ENCODE measurements at regions not wholly inside any gene's neighbourhood (a gene's known extent, or its start where the extent isn't known, plus 50 kb on each side); places are given as distances from the start of the nearest gene placed in this dataset.

DNA sequence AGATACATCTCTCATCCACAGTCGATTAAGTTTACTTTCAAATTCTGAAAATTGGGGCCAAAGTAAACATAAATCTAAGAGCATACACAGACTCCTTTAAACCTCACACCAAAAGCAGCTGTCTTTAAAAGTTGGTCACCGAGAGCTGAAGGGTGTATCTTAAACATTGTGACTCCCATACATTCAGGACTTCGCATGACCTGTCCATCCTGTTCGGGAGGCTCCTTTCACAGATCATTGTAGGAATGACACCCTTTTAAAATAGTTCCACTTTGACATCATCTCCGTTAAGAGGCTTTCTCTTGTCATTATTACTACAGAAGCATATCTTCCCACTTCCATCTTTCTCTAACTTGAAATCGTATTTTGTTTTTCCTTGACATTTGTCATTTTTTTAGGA is 440.0 kb downstream of the DNAJB9 start:
- Mint-ChIP-seq H3K27ac (no peak overlapping the region), H3K4me3 (no peak overlapping the region), H3K36me3 (no peaks in the 10 kb centered on the region), H3K4me1 (no peaks in the 10 kb centered on the region), H3K27me3 (ENCODE audit: low read depth in 3 of 3) (no peaks in the 10 kb centered on the region), H3K9me3 (peaks cover 0 to 5% (median 2%) of the 10 kb centered on the region in 7 donors)
- DNase-seq = no peak
- Histone ChIP-seq H3K36me3 (replicated peaks in 1 of 2; ENCODE audit: control insufficient read depth in 1 of 2, insufficient read depth in 2 of 2, low read length in 2 of 2) (no peaks in the 10 kb centered on the region), H3K9ac (ENCODE audit: insufficient read depth, low read length, poor library complexity, severe bottlenecking) (no peak overlapping the region), H4K20me1 (ENCODE audit: insufficient read depth, low read length) (no peaks in the 10 kb centered on the region), H3K4me3 (replicated peaks in 1 of 3; ENCODE audit: low read depth in 2 of 3, low read length in 3 of 3) (no peak overlapping the region), H3K27ac (ENCODE audit: low read depth in 1 of 2, low read length in 2 of 2) (no peak overlapping the region), H3K4me1 (ENCODE audit: control insufficient read depth in 1 of 2, insufficient read depth in 2 of 2, low read length in 2 of 2) (no peaks in the 10 kb centered on the region), H3K4me2 (replicated peaks; ENCODE audit: extremely low read depth, low read length, poor library complexity, severe bottlenecking) (no peak overlapping the region), H3K9me3 (replicated peaks in 1 of 2; ENCODE audit: control insufficient read depth in 1 of 2, insufficient read depth in 1 of 2, low read length in 2 of 2) (no peaks in the 10 kb centered on the region), H2AFZ (ENCODE audit: insufficient read depth, low read depth, low read length, poor library complexity, severe bottlenecking) (no peak overlapping the region), H3K27me3 (ENCODE audit: control insufficient read depth in 2 of 2, insufficient read depth in 2 of 2, low read length in 2 of 2) (no peaks in the 10 kb centered on the region), H3K79me2 (ENCODE audit: insufficient read depth, low read length) (no peaks in the 10 kb centered on the region)
- 100% methylated on average over 4 of the region's 6 CpGs for WGBS (ENCODE audit: insufficient coverage)
- intact Hi-C loops (cut with micrococcal nuclease) = no loop called here
- TF ChIP-seq, protein P1, sequence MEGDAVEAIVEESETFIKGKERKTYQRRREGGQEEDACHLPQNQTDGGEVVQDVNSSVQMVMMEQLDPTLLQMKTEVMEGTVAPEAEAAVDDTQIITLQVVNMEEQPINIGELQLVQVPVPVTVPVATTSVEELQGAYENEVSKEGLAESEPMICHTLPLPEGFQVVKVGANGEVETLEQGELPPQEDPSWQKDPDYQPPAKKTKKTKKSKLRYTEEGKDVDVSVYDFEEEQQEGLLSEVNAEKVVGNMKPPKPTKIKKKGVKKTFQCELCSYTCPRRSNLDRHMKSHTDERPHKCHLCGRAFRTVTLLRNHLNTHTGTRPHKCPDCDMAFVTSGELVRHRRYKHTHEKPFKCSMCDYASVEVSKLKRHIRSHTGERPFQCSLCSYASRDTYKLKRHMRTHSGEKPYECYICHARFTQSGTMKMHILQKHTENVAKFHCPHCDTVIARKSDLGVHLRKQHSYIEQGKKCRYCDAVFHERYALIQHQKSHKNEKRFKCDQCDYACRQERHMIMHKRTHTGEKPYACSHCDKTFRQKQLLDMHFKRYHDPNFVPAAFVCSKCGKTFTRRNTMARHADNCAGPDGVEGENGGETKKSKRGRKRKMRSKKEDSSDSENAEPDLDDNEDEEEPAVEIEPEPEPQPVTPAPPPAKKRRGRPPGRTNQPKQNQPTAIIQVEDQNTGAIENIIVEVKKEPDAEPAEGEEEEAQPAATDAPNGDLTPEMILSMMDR (IDR thresholded peaks at IDR 0.05) = no peak

DNA sequence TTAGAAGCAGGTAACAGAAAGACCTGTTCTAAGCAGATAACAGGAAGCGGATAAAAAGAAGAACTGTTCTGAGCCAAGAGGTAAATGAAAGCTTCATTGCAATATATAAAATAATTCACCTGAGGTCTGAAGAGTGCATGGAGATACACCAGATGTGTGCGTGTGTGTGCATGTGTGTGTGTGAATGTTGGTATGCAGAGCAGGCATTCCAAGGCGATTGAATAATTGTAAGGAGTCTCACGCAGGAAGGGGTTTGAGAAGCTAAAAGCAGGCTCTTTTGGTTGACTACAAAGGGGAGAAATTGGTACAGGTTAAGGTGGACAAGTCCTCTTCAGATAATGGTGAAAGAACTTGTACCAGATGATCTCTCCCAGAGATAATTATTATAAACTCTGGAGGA is 450.6 kb downstream of the DNAJB9 start:
- intact Hi-C loops (cut with micrococcal nuclease) = no loop called here
- TF ChIP-seq, protein P1 (IDR thresholded peaks at IDR 0.05) = no peak

More for the DNA sequence above, 450.6 kb downstream of the DNAJB9 start:
- Mint-ChIP-seq H3K27ac (no peak overlapping the region), H3K4me1 (no peaks in the 10 kb centered on the region), H3K4me3 (no peak overlapping the region), H3K9me3 (peaks cover 0 to 12% (median 5%) of the 10 kb centered on the region in 7 donors), H3K36me3 (no peaks in the 10 kb centered on the region), H3K27me3 (ENCODE audit: low read depth in 3 of 3) (no peaks in the 10 kb centered on the region)
- no peak overlapping the region for H2AFZ ChIP-seq (ENCODE audit: insufficient read depth, low read depth, low read length, poor library complexity, severe bottlenecking)
- 83% methylated on average over 1 of the region's 4 CpGs for WGBS (ENCODE audit: insufficient coverage)
- H3K27me3 ChIP-seq (ENCODE audit: control insufficient read depth in 2 of 2, insufficient read depth in 2 of 2, low read length in 2 of 2) = no peaks in the 10 kb centered on the region
- H3K9me3 ChIP-seq (replicated peaks in 1 of 2; ENCODE audit: control insufficient read depth in 1 of 2, insufficient read depth in 1 of 2, low read length in 2 of 2) = peaks cover 0 to 3% of the 10 kb centered on the region in 2 donors
- no peak overlapping the region for H3K4me3 ChIP-seq (replicated peaks in 1 of 3; ENCODE audit: low read depth in 2 of 3, low read length in 3 of 3)
- no peaks in the 10 kb centered on the region for H3K4me1 ChIP-seq (ENCODE audit: control insufficient read depth in 1 of 2, insufficient read depth in 2 of 2, low read length in 2 of 2)
- H4K20me1 ChIP-seq (ENCODE audit: insufficient read depth, low read length) = no peaks in the 10 kb centered on the region
- H3K27ac ChIP-seq (ENCODE audit: low read depth in 1 of 2, low read length in 2 of 2) = no peak overlapping the region
- no peak for DNase-seq
- H3K4me2 ChIP-seq (replicated peaks; ENCODE audit: extremely low read depth, low read length, poor library complexity, severe bottlenecking) = no peak overlapping the region
- H3K36me3 ChIP-seq (replicated peaks in 1 of 2; ENCODE audit: control insufficient read depth in 1 of 2, insufficient read depth in 2 of 2, low read length in 2 of 2) = no peaks in the 10 kb centered on the region
- H3K9ac ChIP-seq (ENCODE audit: insufficient read depth, low read length, poor library complexity, severe bottlenecking) = no peak overlapping the region
- H3K79me2 ChIP-seq (ENCODE audit: insufficient read depth, low read length) = no peaks in the 10 kb centered on the region
